HG02973 (cell line): ENCODE measurements at regions not wholly inside any gene's neighbourhood (a gene's known extent, or its start where the extent isn't known, plus 50 kb on each side); places are given as distances from the start of the nearest gene placed in this dataset.
A peak's percentile ranks its signal among the peaks of the same experiment; 100 is the strongest.
"Not testable (repeated sequence)": the region's sequence is repeated elsewhere in the genome, so short reads cannot be mapped to it uniquely, and the experiment has no call there.

Source experiments
- ATAC-seq: cut with Tn5 transposase; IDR thresholded peaks from one replicate; pipeline ENCODE4 v1.9.1; 2021; ENCODE audit warnings: moderate library complexity; ENCODE audit not compliant: unreplicated experiment

DNA sequence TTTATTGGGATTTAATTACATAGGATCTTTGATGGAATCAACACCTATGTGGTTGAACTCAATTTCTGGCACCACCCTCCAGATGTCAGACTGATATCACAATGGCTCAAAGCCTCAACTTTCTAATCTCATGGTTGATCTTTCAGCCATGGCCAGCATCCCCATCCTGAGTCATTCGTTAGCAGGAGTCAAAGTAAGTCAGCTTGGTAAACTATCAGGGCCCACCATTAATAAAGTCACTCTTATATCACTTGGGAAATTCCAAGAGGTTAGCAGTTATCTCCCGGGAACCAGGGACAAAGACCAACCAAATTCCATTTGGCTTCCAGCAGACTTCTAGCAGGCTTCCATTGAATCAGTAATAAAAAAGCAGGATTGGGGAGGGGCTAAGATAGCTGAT, 50.7 kb upstream of the TNFSF4 start:
- no peak for ATAC-seq

GRCh38 chr1:173258479-173259264, 51.5 kb upstream of the TNFSF4 start:
- no peak for ATAC-seq

DNA sequence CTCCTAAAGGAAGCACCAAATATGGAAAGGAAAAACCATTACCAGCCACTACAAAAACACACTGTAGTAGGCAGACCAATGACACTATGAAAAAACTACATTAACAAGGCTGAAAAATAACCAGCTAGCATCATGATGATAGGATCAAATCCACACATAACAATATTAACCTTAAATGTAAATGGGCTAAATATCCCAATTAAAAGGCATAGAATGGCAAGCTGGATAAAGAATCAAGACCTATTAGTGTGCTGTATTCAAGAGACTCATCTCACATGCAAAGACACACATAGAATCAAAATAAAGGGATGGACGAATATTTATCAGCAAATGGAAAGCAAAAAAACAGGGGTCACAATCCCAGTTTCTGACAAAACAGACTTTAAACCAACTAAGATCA, 53.2 kb upstream of the TNFSF4 start:
- not testable (repeated sequence) for ATAC-seq

DNA sequence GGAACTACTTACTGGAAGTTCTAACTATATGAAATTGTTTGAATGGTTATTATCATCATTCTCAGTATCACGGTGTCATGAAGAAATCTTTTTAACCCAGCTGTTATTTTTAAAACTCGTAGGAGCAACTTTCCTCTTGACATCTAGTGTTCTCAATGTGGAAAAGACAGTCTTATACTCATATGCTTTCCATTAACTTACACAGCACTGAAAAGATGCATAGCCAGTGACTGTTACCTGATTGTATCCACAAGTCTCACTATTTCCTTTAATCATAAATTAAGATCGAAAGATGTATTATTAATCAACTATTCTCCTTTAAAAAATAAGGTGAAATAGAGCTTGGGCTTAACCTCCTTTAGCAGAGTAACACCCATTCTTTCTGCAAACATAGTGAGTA, 59.7 kb upstream of the TNFSF4 start:
- no peak for ATAC-seq

GRCh38 chr1:173267453-173267945, 60.4 kb upstream of the TNFSF4 start:
- ATAC-seq = no peak

DNA sequence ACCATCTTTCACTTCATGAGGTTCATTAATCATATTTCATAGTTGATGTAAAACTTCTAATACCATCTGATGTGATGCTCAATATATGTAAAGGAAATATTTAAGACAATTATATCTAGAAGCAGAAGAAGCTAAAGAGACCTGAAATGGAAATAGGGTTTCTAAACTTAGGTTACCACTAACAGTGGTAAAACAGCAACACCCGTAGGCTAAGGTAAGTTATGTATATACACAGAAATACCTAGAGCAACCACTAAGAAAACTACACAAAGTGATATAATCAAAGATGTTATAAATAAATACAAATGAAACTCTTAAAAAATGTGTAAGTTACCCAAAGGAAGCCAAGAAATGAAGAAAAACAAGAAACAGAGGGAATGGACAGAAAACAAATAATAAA, 61.1 kb upstream of the TNFSF4 start:
- no peak for ATAC-seq

DNA sequence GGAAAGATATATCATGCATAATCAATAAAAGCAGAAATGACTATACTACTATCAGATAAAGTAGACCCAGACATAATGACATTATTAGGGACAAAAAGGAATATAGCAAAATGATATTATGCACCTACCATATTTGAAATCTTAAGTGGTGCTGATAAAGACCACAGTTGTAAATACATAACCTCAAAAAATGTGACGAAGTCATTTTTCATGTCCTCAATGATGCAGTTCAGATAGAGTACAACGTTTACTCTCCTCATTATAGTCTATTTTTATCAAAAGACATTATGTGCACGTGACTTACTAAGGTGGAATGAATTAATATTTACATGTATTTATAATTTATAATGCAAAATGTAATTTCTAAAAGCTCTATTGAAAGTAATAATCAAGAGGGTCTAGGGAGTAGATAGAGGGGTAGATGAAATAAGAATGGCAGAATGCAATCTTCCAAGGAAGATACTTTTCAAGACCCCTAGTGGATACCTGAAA, 61.7 kb upstream of the TNFSF4 start:
- ATAC-seq = no peak

DNA sequence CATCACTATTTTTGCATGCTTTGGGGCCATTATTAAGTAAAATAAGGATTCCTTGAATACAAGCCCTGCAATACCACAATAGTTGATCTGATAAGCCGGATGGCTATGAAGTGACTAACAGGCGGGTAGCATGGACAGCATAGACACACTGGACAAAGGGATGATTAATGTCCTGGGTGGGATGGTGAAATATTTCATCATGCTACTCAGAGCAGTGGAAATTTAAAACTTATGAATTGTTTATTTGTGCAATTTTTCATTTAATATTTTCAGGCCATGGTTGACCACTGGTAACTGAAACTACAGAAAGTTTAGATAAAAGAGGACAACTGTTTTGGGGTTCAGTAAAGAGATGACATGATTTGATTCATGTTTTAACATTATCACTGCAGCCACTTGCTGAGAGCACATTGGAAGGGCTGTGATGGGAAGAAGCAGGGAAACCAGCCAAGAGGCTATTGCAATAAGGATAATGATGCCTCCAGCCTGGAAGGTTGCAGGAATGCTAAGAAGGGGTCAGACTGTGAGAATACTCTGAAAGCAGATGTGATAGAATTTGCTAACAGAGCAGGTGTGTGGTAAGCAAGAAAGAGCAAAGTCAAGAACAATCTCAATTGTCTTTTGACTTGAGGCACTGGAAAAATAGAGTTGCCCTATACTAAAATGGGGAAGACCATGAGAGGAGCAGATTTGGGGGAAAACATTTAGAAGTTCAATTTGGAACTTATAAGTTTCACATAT, 62.5 kb upstream of the TNFSF4 start:
- no peak for ATAC-seq

DNA sequence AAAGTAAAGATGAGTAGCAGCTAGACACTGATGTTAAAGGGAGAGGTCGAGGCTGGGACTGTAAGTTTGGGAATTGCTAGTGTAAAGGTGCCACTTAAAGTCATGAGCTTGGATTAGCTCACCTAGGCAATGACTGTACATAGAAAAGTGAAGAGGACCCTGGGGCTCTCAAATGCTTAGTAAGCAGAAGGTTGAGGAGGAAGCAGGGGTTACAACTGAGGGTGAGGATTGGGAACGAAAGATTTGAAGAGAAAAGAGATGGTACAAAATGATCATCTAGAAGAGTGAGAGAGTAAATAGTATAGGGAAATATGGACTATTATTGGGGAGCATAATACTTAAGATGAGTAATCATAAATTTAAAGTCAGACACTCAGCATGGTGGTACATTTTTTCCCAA, 63.1 kb upstream of the TNFSF4 start:
- no peak for ATAC-seq

GRCh38 chr1:173271021-173271420, 63.9 kb upstream of the TNFSF4 start:
- not testable (repeated sequence) for ATAC-seq

GRCh38 chr1:173275496-173275895, 68.4 kb upstream of the TNFSF4 start:
- no peak for ATAC-seq

- ATAC-seq = no peak
Observed at GRCh38 chr1:173276922-173277800, 70.0 kb upstream of the TNFSF4 start.

DNA sequence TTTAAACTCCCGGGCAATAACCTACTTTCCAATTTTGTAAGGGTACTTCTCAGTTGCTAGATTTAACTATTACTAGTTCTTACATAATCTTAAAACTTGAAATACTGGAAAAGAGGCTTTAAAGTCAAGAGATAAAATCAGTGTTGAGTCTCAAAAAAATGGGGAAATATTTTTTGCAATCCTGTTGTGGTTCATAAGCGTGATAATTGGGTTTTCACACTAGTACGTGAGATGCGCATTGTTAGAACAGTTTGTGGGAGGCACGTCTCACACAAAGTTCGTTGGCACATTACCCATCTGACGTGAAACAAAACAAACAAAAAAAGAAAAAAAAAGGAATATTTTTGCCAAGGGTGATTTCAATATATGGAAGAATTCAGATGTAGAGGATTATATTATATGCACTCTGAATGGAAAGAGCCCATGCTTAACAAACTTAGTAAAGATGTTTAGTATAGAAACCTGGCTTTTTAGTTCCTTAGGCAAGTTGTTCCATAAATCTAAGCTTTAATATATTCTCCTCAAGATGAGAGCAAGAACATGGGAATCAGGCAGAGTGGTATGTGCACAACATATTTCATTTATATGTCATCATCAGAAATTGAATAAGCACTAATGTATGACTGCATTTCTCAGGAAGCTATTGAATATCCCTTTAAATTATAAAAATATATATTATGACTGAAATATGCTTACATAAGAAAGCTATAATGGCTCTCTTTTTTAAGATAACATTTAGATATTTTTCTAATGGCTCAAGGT, 73.9 kb upstream of the TNFSF4 start:
- ATAC-seq = no peak

DNA sequence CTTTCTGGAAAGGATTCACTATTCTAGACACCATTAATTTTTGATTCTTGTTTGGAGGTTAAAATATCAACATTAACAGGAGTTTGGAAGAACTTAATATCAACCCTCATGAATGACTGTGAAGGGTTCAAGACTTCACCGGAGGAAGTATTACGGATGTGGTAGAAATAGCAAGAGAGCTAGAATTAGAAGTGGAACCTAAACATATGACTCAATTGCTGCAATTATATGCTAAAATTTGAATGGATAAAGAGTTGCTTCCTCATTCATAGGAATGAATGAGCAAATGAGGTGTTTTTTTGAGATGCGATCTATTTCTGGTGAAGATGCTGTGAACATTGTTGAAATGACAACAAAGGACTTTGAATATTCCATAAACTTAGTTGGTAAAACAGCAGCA, 77.9 kb upstream of the TNFSF4 start:
- ATAC-seq = no peak

DNA sequence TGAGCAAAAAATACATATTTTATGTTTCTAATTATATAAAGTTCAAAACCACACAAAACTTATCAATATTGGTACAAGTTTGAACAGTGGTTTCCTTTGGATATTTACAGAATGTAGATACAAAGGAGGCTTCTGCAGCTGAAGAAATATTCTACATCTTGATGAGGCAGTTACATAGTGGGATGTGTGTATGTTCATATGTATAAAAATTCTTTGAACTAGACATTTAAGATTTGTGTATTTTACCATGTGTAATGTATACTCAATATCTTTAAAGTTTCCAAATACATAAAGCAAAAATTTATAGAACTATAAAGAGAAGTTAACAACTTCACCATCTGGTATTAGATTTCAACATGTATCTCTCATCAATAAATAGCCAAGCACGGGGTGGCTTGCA, 80.7 kb upstream of the TNFSF4 start:
- no peak for ATAC-seq

GRCh38 chr1:173293756-173294155, 86.6 kb upstream of the TNFSF4 start:
- ATAC-seq = no peak

GRCh38 chr1:173294843-173295242, 87.7 kb upstream of the TNFSF4 start:
- no peak for ATAC-seq

DNA sequence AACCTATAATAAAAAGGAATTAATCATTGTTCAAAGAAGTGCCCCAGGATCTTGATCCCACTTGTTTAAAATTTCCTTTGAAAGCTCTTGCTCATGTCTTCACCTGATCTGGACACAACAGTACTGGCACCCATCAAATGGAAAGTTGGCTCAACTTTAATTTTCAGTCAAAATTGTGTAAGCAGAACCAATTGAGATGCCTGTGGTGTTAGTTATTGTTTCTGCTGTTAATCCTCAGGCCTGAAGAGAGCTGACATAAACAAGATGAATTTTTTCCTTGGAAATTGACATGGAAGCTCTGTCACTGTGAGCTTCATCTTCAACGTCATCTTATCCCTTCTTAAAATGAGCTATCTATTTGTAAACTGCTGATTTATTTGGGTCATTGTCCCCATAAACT, 88.3 kb upstream of the TNFSF4 start:
- no peak for ATAC-seq

- no peak for ATAC-seq
Observed at GRCh38 chr1:173295995-173296394, 88.9 kb upstream of the TNFSF4 start.

DNA sequence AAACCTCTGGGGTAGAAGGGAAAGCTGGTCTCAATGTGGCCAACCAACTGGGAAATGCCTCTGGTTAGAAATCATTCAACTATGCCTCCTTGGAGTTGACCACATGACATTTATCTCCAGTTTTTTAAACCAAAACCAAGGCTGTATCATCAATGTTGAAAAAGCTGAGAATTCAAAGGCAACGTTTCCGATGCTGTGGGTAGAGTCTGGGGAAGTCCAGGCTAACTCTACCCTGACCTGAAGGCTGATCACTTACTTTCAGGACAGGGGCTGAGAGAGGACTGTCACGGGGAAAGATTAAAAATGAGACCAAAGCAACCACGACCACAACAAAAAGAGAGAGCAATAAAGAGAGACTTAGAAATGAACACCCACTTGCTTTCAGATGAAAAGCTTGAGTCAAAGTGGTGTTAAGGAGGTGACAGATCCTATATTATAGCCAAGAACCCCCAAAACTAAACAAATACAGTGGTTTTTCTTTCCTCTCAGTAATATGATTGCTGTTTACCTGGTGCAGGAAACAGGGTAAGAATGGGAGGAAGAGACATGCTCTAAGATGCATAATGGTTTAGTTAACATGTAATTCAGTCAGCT, 90.8 kb upstream of the TNFSF4 start:
- ATAC-seq = peak; percentile 90
